GM18511 (cell line): ENCODE measurements at regions not wholly inside any gene's neighbourhood (a gene's known extent, or its start where the extent isn't known, plus 50 kb on each side); places are given as distances from the start of the nearest gene placed in this dataset.

Experiments
- ATAC-seq: cut with Tn5 transposase; IDR thresholded peaks from one replicate; pipeline ENCODE4 v1.9.1; 2021; ENCODE audit warnings: mild to moderate bottlenecking, moderate library complexity; ENCODE audit not compliant: unreplicated experiment

GRCh38 chr5:110027527-110028322 lies 338.0 kb downstream of the MAN2A1 start:
- no peak for ATAC-seq

DNA sequence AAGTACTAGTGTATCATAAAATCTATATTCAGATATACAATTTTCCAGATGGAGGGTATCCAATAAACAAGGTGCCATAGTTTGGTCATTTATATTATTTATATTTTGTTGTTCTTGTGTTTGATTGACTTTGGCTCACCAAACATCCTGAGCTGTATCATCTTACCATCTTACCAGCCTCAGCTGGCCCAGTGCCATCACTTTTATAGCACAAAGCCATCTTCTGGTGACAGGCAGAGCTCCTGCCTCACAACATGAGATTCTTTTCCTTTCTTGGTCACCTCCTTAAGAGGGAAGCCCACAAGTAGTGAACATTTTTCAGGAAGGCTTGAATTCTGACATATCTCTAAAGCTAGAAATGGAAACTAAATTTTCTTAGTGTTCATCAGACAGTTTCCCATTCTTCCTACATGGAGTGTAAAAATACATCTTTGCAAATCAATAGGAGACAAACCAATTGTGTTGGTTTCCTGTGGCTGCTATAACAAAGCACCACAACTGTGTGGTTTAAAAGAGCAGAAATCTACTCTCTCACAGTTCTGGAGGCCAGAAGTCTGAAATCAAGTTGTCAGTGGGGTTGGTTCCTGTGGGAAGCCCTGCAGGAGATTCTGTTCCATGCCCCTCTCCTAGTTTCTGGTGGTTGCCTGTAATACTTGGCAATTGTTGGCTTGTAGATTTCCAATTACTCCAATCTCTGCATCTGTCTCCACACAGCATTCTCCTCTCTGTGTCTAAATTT lies 341.8 kb downstream of the MAN2A1 start:
- ATAC-seq, result no peak

- no peak for ATAC-seq
Observed at GRCh38 chr5:110032376-110032775, 342.6 kb downstream of the MAN2A1 start.

DNA sequence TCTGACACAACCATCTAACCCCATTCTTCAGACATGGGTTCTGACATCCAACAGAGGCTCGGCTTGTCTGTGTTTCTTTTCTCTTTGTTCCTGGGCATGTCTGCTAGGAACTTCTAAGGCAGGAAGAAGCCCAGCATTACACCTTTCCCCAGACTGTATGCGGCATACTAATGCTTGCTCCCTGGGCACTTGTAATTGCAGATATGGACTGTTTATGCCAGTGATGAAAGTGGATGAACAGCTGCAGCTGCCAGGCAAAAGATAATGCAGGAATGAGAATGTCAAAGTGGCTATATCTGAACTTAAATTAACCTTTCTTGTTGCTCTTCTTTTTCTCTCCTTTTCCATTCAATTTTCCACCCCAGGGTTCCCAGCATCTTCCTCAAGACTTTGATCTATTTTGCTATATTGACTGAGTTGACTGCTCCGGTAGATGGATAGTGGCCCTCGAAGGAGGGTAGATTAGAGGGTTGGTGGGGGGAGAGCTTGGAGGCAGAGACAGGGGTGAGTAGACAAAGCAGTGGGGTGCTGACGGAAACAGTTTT lies 344.4 kb downstream of the MAN2A1 start:
- no peak for ATAC-seq

- ATAC-seq, result no peak
Observed at GRCh38 chr5:110038297-110038997, 348.7 kb downstream of the MAN2A1 start.

DNA sequence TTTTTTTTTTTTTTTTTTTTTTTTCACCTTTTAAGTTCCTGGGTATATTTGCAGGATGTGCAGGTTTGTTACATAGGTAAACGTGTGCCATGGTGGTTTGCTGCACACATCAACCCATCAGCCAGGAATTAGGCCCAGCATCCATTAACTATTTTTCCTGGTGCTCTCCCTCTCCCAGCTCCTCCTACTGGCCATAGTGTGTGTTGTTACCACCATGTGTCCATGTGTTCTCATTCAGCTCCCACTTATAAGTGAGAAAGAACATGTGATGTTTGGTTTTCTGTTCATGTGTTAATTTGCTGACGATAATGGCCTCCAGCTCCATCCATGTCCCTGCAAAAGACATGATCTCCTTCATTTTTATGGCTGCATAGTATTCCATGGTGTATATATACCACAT lies 350.5 kb downstream of the MAN2A1 start:
- no peak for ATAC-seq

- no peak for ATAC-seq
Observed at GRCh38 chr5:110043025-110043424, 353.3 kb downstream of the MAN2A1 start.

DNA sequence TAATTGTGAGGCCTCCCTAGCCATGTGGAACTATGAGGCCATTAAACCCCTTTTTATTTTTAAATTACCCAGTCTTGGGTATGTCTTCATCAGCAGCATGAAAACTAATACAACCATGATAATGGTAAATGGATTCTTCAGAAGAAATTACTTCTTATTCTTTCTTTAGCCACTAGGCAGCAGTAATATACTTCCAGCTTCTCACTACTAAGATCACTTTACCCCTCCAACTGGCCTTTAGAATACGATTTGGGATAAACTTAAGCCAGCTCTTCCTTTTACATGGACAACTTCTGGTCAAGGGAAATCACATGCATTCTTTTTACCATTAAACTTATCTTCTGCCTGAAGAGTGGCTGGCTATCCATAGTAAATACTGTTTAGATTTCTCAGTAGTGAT lies 355.4 kb downstream of the MAN2A1 start:
- no peak for ATAC-seq

- ATAC-seq, result no peak
Observed at GRCh38 chr5:110048491-110048890, 358.8 kb downstream of the MAN2A1 start.

DNA sequence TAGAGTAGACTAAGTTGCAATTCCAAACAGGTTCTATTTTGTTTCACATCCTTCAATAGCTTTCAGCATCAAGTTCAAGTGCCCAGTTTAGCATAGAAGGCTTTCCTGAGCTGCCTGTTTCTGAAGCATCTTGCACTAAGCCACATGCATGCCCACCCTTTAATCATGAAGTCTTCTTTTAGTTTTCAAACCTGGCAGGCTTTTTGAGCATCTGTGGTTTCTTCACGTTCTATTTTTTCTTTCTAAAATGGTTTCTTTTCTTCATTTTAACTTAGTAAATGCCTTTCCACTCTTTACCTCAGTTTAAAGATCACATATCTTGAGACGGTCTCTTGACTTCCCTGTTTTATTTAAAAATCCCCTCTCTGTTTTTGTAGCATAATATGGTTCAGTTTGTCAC lies 360.1 kb downstream of the MAN2A1 start:
- no peak for ATAC-seq

- ATAC-seq, result no peak
Observed at GRCh38 chr5:110050640-110051345, 361.1 kb downstream of the MAN2A1 start.

- ATAC-seq, result no peak
Observed at GRCh38 chr5:110053205-110053604, 363.5 kb downstream of the MAN2A1 start.

DNA sequence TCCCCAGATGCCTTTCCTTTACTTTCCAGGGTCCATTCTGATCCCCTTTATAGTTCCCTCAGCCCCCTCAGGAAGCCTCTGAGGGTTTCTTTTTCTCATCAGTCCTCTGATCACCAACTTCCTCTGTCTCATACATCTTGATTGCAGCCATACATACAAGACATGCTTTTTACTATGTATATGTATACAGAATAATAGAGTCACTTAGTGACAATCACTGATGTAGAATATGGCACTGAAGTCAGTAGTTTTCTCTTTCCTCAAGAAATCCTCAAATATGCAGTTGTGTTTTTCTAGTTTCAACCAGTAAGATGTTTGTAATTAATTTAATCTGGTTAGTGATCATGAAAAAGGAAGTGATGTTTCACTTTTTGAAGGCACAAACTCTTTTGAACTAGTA lies 364.1 kb downstream of the MAN2A1 start:
- ATAC-seq, result peak; percentile 37

DNA sequence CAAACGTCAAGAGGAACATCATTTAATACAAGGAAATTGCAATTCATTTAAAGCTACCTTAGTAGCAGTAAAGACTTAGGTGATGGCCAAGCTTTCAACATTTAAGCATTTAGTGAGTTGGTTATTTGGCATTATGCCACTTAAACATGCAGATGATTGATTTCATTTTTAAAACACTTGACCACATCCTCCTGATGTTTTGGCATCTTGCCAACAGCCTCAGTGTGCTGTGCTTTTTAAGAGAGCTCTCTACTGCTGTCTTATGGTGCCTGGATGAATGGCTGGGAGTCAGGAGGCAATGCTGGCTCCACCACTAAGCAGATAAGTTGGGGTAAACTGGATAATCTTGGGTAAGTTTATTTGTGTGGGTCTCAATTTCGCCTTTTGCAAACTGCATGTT lies 364.5 kb downstream of the MAN2A1 start:
- peak; percentile 92 for ATAC-seq

- no peak for ATAC-seq
Observed at GRCh38 chr5:110055302-110055701, 365.6 kb downstream of the MAN2A1 start.

GRCh38 chr5:110056580-110057114 lies 366.9 kb downstream of the MAN2A1 start:
- ATAC-seq, result no peak

DNA sequence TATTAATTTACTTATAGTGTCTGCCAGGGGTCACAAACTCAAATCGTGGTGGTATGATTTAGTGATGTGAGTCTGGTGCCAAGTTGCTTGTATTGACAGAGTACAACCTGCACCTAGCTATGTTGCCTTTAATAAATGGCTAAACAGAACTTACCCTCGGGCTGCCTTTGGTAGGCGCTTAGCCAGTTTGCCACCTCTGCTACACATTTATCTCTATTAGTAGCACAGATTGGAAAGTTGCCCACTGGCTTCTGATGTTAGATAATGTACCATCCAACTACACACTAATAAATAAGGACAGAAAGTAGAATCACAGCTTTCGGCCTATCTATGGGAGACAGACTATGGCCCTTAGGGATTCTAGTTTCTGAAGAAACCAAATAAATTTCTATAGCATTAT lies 368.4 kb downstream of the MAN2A1 start:
- no peak for ATAC-seq

DNA sequence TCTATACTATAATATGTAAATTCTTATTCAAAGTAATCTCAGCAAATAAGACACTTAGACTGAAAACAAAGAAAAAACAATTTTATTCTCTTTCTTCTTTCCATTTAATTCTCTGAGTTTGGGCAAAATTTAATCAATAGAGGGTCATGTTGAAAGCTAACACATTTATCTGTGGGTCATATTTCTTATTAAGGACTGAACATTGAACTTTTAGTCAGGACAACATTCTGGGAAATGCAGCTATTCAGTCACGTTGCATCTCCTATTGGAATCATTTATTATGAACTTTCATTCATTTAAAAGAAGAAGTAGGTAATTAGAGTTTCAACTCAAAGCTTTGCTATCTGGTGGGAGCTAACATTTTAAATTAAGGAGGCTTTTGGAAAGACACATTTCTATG lies 372.5 kb downstream of the MAN2A1 start:
- ATAC-seq, result no peak

DNA sequence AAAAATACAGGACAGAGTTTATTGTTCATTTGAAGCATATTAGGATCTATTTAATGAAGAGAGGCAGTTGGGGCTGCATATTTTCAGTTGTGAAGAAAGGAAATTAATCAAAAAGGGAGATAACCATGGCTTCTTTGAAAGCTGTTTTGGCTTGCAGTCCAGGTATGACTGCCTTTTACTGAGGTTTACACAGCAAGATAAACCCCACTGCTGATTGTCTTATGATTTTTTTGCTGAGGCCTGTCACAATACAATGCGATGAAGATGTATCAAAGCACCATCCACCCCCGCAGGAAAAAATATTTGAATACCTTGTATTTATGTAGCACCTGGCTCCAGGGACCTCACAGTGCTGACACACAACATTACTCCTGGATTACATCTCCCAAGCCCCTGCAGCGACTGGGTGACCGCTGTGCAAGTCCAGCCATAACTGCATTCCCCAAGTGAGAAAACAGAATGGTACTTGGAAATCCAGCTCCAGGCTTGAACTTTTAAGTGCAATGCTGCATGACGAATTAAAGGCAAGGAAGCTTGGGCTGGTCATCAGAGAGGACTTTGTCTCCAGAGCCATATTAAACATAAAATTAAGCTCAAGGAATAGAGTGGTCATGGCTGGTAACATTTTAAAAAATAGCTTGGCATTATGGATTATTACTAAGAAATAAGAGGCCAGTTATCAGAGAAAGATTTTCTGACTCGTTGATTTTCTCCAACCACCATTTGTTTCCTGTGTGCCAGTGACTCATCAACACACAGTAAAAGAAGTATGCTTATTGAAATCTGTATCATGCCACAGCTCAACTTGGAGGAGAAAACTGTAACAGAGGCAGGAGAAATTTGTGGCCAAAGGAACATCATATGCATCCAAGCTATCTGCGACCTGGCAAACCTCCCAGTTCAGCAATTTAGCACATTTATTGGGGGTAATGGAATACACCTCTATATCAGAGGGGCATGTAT lies 374.2 kb downstream of the MAN2A1 start:
- no peak for ATAC-seq
